Upper lobe of right lung (tissue), 1 donor: ENCODE measurements at regions not wholly inside any gene's neighbourhood (a gene's known extent, or its start where the extent isn't known, plus 50 kb on each side); places are given as distances from the start of the nearest gene placed in this dataset.

Experiments
- ATAC-seq: fragments of 200-7000 bp; cut with Tn5 transposase; one replicate; pipeline ENCODE4 v1.9.1; 2020; ENCODE audit warnings: mild to moderate bottlenecking, moderate library complexity
- DNase-seq: peaks from one replicate; pipeline ENCODE4 v3.0.0-alpha.2; 2020
- H3K27ac ChIP-seq: fragments of 200-600 bp; one replicate; pipeline ENCODE4 v1.8.0; 2022
- H3K27me3 ChIP-seq: fragments of 200-600 bp; one replicate; pipeline ENCODE4 v1.8.0; 2022; ENCODE audit warnings: mild to moderate bottlenecking
- H3K36me3 ChIP-seq: fragments of 200-600 bp; one replicate; pipeline ENCODE4 v1.8.0; 2022
- H3K4me1 ChIP-seq: fragments of 200-600 bp; one replicate; pipeline ENCODE4 v1.8.0; 2022
- H3K4me3 ChIP-seq: fragments of 200-600 bp; one replicate; pipeline ENCODE4 v1.8.0; 2022; ENCODE audit warnings: mild to moderate bottlenecking
- H3K9me3 ChIP-seq: fragments of 200-600 bp; one replicate; pipeline ENCODE4 v1.8.0; 2022
- intact Hi-C: fragments of 100-400 bp; cut with DNase I; formaldehyde crosslinking; loops from one replicate; pipeline ENCODE4 v1.11.0; 2022
- TF ChIP-seq, protein P1 (sequence below): fragments of 200-600 bp; IDR thresholded peaks from one replicate; pipeline ENCODE4 v1.8.0; 2022; ENCODE audit warnings: antibody characterized with exemption
- donor health status: DM: no; HTN: yes; CAD: no; lungs with severe emphysema.

DNA sequence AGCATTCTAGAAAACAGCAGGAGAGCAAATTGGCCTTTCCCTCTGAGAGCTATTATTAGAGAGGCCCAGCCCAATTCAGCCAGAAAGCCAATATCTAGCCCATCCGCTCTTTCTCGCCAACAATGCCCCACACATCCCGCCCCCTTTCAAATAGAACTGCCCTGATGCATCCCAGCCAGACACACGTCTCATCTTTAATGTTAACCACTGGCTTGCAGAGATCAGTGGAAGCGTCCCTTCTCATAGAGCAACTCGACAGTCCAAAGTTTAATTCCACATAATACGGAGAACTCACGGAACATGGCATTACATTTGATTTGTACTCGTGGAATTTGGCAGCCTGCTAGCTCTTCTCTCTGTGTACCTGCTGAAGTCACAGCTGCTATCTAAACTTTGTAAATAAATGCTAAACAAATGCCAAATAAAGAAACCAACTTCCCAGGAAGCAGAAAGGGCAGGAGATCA is 304.4 kb downstream of the DHX15 start:
- intact Hi-C loops = no loop called here
- Histone ChIP-seq H3K4me1 (no peaks in the 10 kb centered on the region), H3K4me3 (no peak overlapping the region), H3K9me3 (no peaks in the 10 kb centered on the region), H3K27me3 (no peaks in the 10 kb centered on the region), H3K36me3 (no peaks in the 10 kb centered on the region), H3K27ac (no peak overlapping the region)
- DNase-seq = no peak
- TF ChIP-seq, protein P1, sequence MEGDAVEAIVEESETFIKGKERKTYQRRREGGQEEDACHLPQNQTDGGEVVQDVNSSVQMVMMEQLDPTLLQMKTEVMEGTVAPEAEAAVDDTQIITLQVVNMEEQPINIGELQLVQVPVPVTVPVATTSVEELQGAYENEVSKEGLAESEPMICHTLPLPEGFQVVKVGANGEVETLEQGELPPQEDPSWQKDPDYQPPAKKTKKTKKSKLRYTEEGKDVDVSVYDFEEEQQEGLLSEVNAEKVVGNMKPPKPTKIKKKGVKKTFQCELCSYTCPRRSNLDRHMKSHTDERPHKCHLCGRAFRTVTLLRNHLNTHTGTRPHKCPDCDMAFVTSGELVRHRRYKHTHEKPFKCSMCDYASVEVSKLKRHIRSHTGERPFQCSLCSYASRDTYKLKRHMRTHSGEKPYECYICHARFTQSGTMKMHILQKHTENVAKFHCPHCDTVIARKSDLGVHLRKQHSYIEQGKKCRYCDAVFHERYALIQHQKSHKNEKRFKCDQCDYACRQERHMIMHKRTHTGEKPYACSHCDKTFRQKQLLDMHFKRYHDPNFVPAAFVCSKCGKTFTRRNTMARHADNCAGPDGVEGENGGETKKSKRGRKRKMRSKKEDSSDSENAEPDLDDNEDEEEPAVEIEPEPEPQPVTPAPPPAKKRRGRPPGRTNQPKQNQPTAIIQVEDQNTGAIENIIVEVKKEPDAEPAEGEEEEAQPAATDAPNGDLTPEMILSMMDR = no peak
- ATAC-seq = no peak

DNA sequence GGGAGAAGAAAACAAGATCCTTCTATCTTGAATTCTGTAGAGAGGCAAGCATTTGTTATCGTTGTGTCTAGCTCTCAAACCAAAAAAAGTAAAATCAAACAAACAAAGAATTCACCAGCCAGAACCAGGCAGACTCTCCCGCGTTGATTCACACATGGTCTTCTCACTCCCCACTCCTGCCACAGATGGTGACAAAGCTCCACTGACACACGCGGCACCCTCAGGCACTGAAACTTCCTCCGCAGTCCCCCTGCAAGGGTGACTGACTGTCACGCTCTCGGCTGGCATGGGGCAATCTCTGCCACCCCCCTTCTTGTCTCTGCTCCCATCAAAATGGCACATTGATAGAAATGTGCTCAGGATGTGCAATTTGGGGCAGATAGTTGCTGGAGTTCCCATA is 304.9 kb downstream of the DHX15 start:
- intact Hi-C loops = no loop called here
- Histone ChIP-seq H3K36me3 (no peaks in the 10 kb centered on the region), H3K27me3 (no peaks in the 10 kb centered on the region), H3K4me3 (no peak overlapping the region), H3K9me3 (no peaks in the 10 kb centered on the region), H3K27ac (no peak overlapping the region), H3K4me1 (no peaks in the 10 kb centered on the region)
- DNase-seq (no peak), ATAC-seq (no peak)
- TF ChIP-seq, protein P1 = no peak

GRCh38 chr4:24278693-24279092 is 305.7 kb downstream of the DHX15 start:
- ATAC-seq (no peak), DNase-seq (no peak)
- Histone ChIP-seq H3K4me3 (no peak overlapping the region), H3K36me3 (no peaks in the 10 kb centered on the region), H3K4me1 (no peaks in the 10 kb centered on the region), H3K27ac (no peak overlapping the region), H3K9me3 (no peaks in the 10 kb centered on the region), H3K27me3 (no peaks in the 10 kb centered on the region)
- intact Hi-C loops = no loop called here
- TF ChIP-seq, protein P1 = no peak

DNA sequence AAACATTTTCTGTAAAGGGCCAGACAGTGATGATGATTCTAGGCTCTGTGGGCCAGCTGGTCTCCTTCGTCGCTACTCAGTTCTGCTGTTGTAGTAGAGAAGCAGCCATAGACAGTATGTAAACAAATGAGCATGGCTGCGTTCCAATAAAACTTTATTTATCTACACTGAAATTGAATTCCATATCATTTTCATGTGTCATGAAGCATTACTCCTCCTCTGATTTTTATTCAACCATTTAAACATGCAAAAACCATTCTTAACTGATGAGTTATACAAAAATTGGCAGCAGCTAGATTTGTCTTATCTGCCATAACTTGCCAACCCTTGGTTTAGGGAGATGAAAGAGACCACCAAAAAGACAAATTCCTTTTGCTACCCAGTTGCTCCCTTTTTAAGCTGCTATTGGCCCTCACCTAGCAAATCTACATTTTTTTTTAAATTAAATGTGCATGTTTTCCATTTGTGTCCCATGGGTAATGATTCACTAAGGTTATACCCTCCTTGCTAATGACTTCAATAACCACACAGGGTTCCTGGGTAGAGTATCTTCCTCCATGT is 309.9 kb downstream of the DHX15 start:
- H3K9me3 ChIP-seq = no peaks in the 10 kb centered on the region
- no peak overlapping the region for H3K27ac ChIP-seq
- H3K27me3 ChIP-seq = no peaks in the 10 kb centered on the region
- DNase-seq = no peak
- no peak for ATAC-seq
- H3K4me3 ChIP-seq = no peak overlapping the region
- intact Hi-C loops = no loop called here
- no peaks in the 10 kb centered on the region for H3K4me1 ChIP-seq
- TF ChIP-seq, protein P1 = no peak
- no peaks in the 10 kb centered on the region for H3K36me3 ChIP-seq

DNA sequence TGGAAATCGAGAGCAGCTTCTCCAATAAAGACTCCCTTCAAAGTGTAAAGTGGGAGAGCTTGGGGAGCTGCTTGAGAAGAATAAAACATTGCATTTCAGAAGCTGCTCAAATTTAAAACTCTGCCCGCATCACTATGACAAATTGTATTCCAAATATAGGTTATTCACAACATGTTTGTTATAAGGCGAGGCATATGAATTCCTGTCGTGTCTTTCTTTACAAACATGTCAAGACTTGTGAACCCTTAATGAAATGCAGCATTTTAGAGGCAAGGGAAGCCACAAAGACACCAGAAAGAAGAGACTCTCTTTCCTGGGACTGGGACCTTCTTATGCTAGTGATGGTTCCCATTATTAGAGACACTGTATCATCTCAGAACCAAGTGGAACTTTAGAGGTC is 311.2 kb downstream of the DHX15 start:
- H3K27me3 ChIP-seq = no peaks in the 10 kb centered on the region
- intact Hi-C loops = no loop called here

More for the DNA sequence above, 311.2 kb downstream of the DHX15 start:
- TF ChIP-seq, protein P1 = no peak
- no peak for ATAC-seq
- no peaks in the 10 kb centered on the region for H3K9me3 ChIP-seq
- no peaks in the 10 kb centered on the region for H3K4me1 ChIP-seq
- no peaks in the 10 kb centered on the region for H3K36me3 ChIP-seq
- no peak overlapping the region for H3K4me3 ChIP-seq
- DNase-seq = no peak
- no peak overlapping the region for H3K27ac ChIP-seq
